H1 (cell line): ENCODE measurements at regions not wholly inside any gene's neighbourhood (a gene's known extent, or its start where the extent isn't known, plus 50 kb on each side); places are given as distances from the start of the nearest gene placed in this dataset.

ENCODE experiments used
- CTCF ChIA-PET: fragments of 300-600 bp; sonication (Branson Sonifier 250); formaldehyde crosslinking; loops from one replicate; lab custom pipeline; 2021; ENCODE audit not compliant: partially characterized antibody; lab: Charles Lee
- POLR2A ChIA-PET: fragments of 300-600 bp; sonication (Branson Sonifier 250); formaldehyde crosslinking; loops from one replicate; lab custom pipeline; 2021; ENCODE audit warnings: inconsistent platforms; ENCODE audit not compliant: partially characterized antibody; lab: Charles Lee
- DNase-seq, 2 experiments: peaks; one replicate each; pipeline versions ENCODE4 v3.0.0 to v3.0.0-alpha.2; 2010 to 2022; ENCODE audit warnings: low spot score in 2 of 2, low read depth in 1 of 2, mixed read lengths in 1 of 2
- FAIRE-seq: peaks from 2 replicates; lab custom pipeline; 2011; peaks lifted over from hg19 to GRCh38; lab: Jason Lieb, UNC
- H2AFZ ChIP-seq: 2 replicates; pipeline ENCODE4 v1.8.1; 2012; ENCODE audit warnings: low read length, inconsistent platforms
- H2AK5ac ChIP-seq: 2 replicates; pipeline ENCODE4 v1.6.1; 2013; ENCODE audit warnings: low read depth, low read length
- H2BK120ac ChIP-seq: replicated peaks from 2 replicates; pipeline ENCODE3; 2013; ENCODE audit warnings: low read depth, low read length, inconsistent platforms
- H2BK12ac ChIP-seq: 2 replicates; pipeline ENCODE4 v1.6.1; 2013; ENCODE audit warnings: low read depth, low read length
- H2BK15ac ChIP-seq: 2 replicates; pipeline ENCODE4 v1.6.1; 2013; ENCODE audit warnings: low read length
- H2BK20ac ChIP-seq: 2 replicates; pipeline ENCODE4 v1.6.1; 2013; ENCODE audit warnings: low read length
- H2BK5ac ChIP-seq: 2 replicates; pipeline ENCODE4 v1.6.1; 2013; ENCODE audit warnings: low read depth, low read length
- H3K14ac ChIP-seq: 2 replicates; pipeline ENCODE4 v1.6.1; 2013; ENCODE audit warnings: inconsistent platforms; ENCODE audit not compliant: insufficient read length
- H3K18ac ChIP-seq: 2 replicates; pipeline ENCODE4 v1.6.1; 2013; ENCODE audit warnings: low read length; ENCODE audit errors: extremely low read depth
- H3K23ac ChIP-seq: 2 replicates; pipeline ENCODE4 v1.6.1; 2013; ENCODE audit warnings: inconsistent platforms; ENCODE audit not compliant: insufficient read length
- H3K23me2 ChIP-seq: 2 replicates; pipeline ENCODE4 v1.6.1; 2013; ENCODE audit warnings: low read depth, low read length
- H3K27ac ChIP-seq: 2 replicates; pipeline ENCODE4 v1.6.1; 2011; ENCODE audit warnings: low read depth, low read length, inconsistent platforms
- H3K27me3 ChIP-seq, 4 experiments: replicated peaks in 1 of 4; 1 replicate in 1 of 4; 2 replicates in 3 of 4; pipeline versions ENCODE4 v1.6.1 to v1.8.1; 2011 to 2013; ENCODE audit warnings: low read length in 3 of 4, mild to moderate bottlenecking in 3 of 4, inconsistent platforms in 2 of 4, mixed read lengths in 2 of 4, moderate library complexity in 1 of 4; ENCODE audit not compliant: control insufficient read depth in 3 of 4, insufficient read depth in 3 of 4; ENCODE audit errors: extremely low read depth in 1 of 4
- H3K36me3 ChIP-seq, 4 experiments: 2 replicates each; pipeline versions ENCODE4 v1.6.1 to v1.8.1; 2011 to 2013; ENCODE audit warnings: mild to moderate bottlenecking in 4 of 4, low read length in 3 of 4, moderate library complexity in 2 of 4, control low read depth in 1 of 4, inconsistent platforms in 1 of 4; ENCODE audit not compliant: insufficient read depth in 4 of 4, control insufficient read depth in 2 of 4
- H3K4ac ChIP-seq: replicated peaks from 2 replicates; pipeline ENCODE3; 2013; ENCODE audit warnings: low read length, low read depth, mixed read lengths, inconsistent platforms; ENCODE audit not compliant: insufficient read length
- H3K4me1 ChIP-seq, 4 experiments: replicated peaks in 1 of 4; 1 replicate in 1 of 4; 2 replicates in 3 of 4; pipeline versions ENCODE4 v1.6.1 to v1.8.1; 2011 to 2013; ENCODE audit warnings: low read length in 3 of 4, inconsistent platforms in 2 of 4, mixed read lengths in 1 of 4; ENCODE audit not compliant: insufficient read depth in 4 of 4, control insufficient read depth in 3 of 4
- H3K4me2 ChIP-seq, 2 experiments: 2 replicates each; pipeline versions ENCODE4 v1.6.1 to v1.8.1; 2011 to 2013; ENCODE audit warnings: low read depth in 2 of 2, low read length in 2 of 2, control low read depth in 1 of 2, inconsistent platforms in 1 of 2, mild to moderate bottlenecking in 1 of 2; ENCODE audit not compliant: insufficient read depth in 1 of 2
- H3K4me3 ChIP-seq, 4 experiments: fragments of 200-600, 300-600 bp in 1 of 4; sonication (generic), shearing (Covaris generic), sonication (Bioruptor Twin) in 1 of 4; 2 replicates each; pipeline versions ENCODE4 v1.5.1 to v1.8.1; 2011 to 2016; ENCODE audit warnings: low read length in 4 of 4, low read depth in 3 of 4, control low read depth in 2 of 4, inconsistent platforms in 2 of 4, mild to moderate bottlenecking in 2 of 4, mixed read lengths in 1 of 4, moderate library complexity in 1 of 4; ENCODE audit not compliant: insufficient read depth in 2 of 4; ENCODE audit errors: extremely low read depth in 1 of 4
- H3K56ac ChIP-seq: replicated peaks from 2 replicates; pipeline ENCODE3; 2013; ENCODE audit warnings: low read depth, mild to moderate bottlenecking, mixed read lengths, low read length, inconsistent platforms; ENCODE audit not compliant: insufficient read length
- H3K79me1 ChIP-seq: 2 replicates; pipeline ENCODE4 v1.6.1; 2013; ENCODE audit warnings: low read depth, low read length, control low read depth
- H3K79me2 ChIP-seq, 2 experiments: 2 replicates each; pipeline versions ENCODE4 v1.6.1 to v1.8.1; 2012 to 2013; ENCODE audit warnings: low read length in 2 of 2, mild to moderate bottlenecking in 2 of 2, inconsistent platforms in 1 of 2; ENCODE audit not compliant: insufficient read depth in 2 of 2, control insufficient read depth in 1 of 2
- H3K9ac ChIP-seq, 4 experiments: replicated peaks in 1 of 4; 1 replicate in 1 of 4; 2 replicates in 3 of 4; pipeline versions ENCODE4 v1.6.1 to v1.8.1; 2011 to 2013; ENCODE audit warnings: low read depth in 3 of 4, low read length in 3 of 4, control low read depth in 2 of 4, mild to moderate bottlenecking in 2 of 4, moderate library complexity in 2 of 4, inconsistent platforms in 1 of 4; ENCODE audit errors: extremely low read depth in 1 of 4
- H3K9me3 ChIP-seq, 2 experiments: 2 replicates each; pipeline versions ENCODE4 v1.6.1 to v1.8.1; 2012 to 2013; ENCODE audit warnings: mild to moderate bottlenecking in 2 of 2, moderate library complexity in 2 of 2, control low read depth in 1 of 2, inconsistent platforms in 1 of 2, low read depth in 1 of 2, low read length in 1 of 2, mixed read lengths in 1 of 2; ENCODE audit not compliant: insufficient read depth in 2 of 2
- H4K20me1 ChIP-seq, 2 experiments: replicated peaks in 1 of 2; 2 replicates each; pipeline versions ENCODE3 to v1.8.1; 2011 to 2013; ENCODE audit warnings: inconsistent platforms in 2 of 2, low read length in 2 of 2, mild to moderate bottlenecking in 1 of 2; ENCODE audit not compliant: insufficient read depth in 2 of 2, control insufficient read depth in 1 of 2
- H4K5ac ChIP-seq: 2 replicates; pipeline ENCODE4 v1.6.1; 2013; ENCODE audit warnings: low read length, low read depth, mixed read lengths, inconsistent platforms; ENCODE audit not compliant: insufficient read length
- H4K8ac ChIP-seq: 2 replicates; pipeline ENCODE4 v1.8.0; 2013; ENCODE audit warnings: mild to moderate bottlenecking, moderate library complexity, low read length, inconsistent platforms; ENCODE audit not compliant: insufficient read depth; ENCODE audit errors: extremely low read depth
- H4K91ac ChIP-seq: replicated peaks from 2 replicates; pipeline ENCODE3; 2013; ENCODE audit warnings: low read length, mixed read lengths, inconsistent platforms; ENCODE audit not compliant: insufficient read length
- ASH2L ChIP-seq: fragments of 200-600, 300-600 bp; sonication (generic); IDR thresholded peaks from one replicate; pipeline ENCODE4 v1.7.1; 2017; ENCODE audit warnings: low read length
- BACH1 ChIP-seq: IDR thresholded peaks from 2 replicates; pipeline ENCODE4 v1.6.1; 2012; ENCODE audit warnings: low read length, improper control_type of control experiment
- BCL11A ChIP-seq, 2 experiments: IDR thresholded peaks; one replicate each; pipeline ENCODE4 v1.6.1; 2011; ENCODE audit warnings: low read depth in 2 of 2, low read length in 2 of 2, mild to moderate bottlenecking in 2 of 2
- CHD1 ChIP-seq: IDR thresholded peaks from 2 replicates; pipeline ENCODE4 v1.6.1; 2012; ENCODE audit warnings: low read depth, low read length, improper control_type of control experiment
- E2F6 ChIP-seq: IDR thresholded peaks from 2 replicates; pipeline ENCODE4 v1.6.1; 2012; ENCODE audit warnings: inconsistent platforms
- EZH2 ChIP-seq: fragments of 200-600 bp; sonication (generic); IDR thresholded peaks from 2 replicates; pipeline ENCODE4 v1.7.1; 2012; ENCODE audit warnings: low read depth, mild to moderate bottlenecking, moderate library complexity, low read length, inconsistent platforms; ENCODE audit not compliant: severe bottlenecking
- GABPA ChIP-seq: IDR thresholded peaks from 2 replicates; pipeline ENCODE4 v1.6.1; 2011; ENCODE audit warnings: mild to moderate bottlenecking, low read length, moderate library complexity, borderline replicate concordance; ENCODE audit not compliant: insufficient read depth
- JUND ChIP-seq: IDR thresholded peaks from 2 replicates; pipeline ENCODE4 v1.6.1; 2011; ENCODE audit warnings: mild to moderate bottlenecking, improper control_type of control experiment, low read length
- KDM4A ChIP-seq: IDR thresholded peaks from one replicate; pipeline ENCODE4 v1.7.1; 2012; ENCODE audit warnings: low read depth, mild to moderate bottlenecking, moderate library complexity, low read length, inconsistent platforms; ENCODE audit not compliant: severe bottlenecking
- MAX ChIP-seq: IDR thresholded peaks from 2 replicates; pipeline ENCODE4 v1.6.1; 2012; ENCODE audit warnings: inconsistent platforms
- RFX5 ChIP-seq: IDR thresholded peaks from 2 replicates; pipeline ENCODE4 v1.6.1; 2011; ENCODE audit warnings: low read depth, low read length, improper control_type of control experiment, borderline replicate concordance
- SIN3A ChIP-seq, 2 experiments: IDR thresholded peaks in 1 of 2; conservative IDR thresholded peaks in 1 of 2; 2 replicates each; pipeline ENCODE4 v1.6.1; 2011 to 2012; ENCODE audit warnings: low read length in 2 of 2, improper control_type of control experiment in 1 of 2, low read depth in 1 of 2, mild to moderate bottlenecking in 1 of 2
- SP1 ChIP-seq: IDR thresholded peaks from 2 replicates; pipeline ENCODE4 v1.6.1; 2011; ENCODE audit warnings: low read depth, low read length
- SRF ChIP-seq: IDR thresholded peaks from 2 replicates; pipeline ENCODE4 v1.6.1; 2011; ENCODE audit warnings: mild to moderate bottlenecking, low read depth, low read length, moderate library complexity
- SUZ12 ChIP-seq: fragments of 200-600 bp; sonication (generic); IDR thresholded peaks from 2 replicates; pipeline ENCODE4 v1.6.1; 2012; ENCODE audit warnings: mild to moderate bottlenecking, inconsistent platforms, low read length, moderate library complexity, mixed read lengths
- WGBS, 2 experiments: shearing (Covaris generic) in 1 of 2; methylation state at CpG; one replicate each; pipeline versions ENCODE4 v1.1.6 to v1.1.7; 2013 to 2015; ENCODE audit warnings: low lambda C conversion rate in 2 of 2, mixed read lengths in 2 of 2, inconsistent platforms in 1 of 2, low coverage in 1 of 2, missing lambda C conversion rate in 1 of 2; ENCODE audit not compliant: insufficient replicate concordance in 2 of 2, insufficient coverage in 1 of 2, insufficient read length in 1 of 2; ENCODE audit errors: extremely low coverage in 1 of 2, missing lambda C conversion rate in 1 of 2; 5-methylcytosine and 5-hydroxymethylcytosine counted together

GRCh38 chr4:19819737-19820136, 432.0 kb upstream of the SLIT2 start:
- Histone ChIP-seq H2BK15ac (no peak overlapping the region), H3K4ac (no peak overlapping the region), H4K8ac (no peak overlapping the region), H4K20me1 (no peaks in the 10 kb centered on the region), H2AK5ac (no peak overlapping the region), H3K79me2 (no peaks in the 10 kb centered on the region), H3K79me1 (no peaks in the 10 kb centered on the region), H3K14ac (no peak overlapping the region), H3K36me3 (no peaks in the 10 kb centered on the region), H3K4me1 (no peaks in the 10 kb centered on the region), H3K4me3 (no peak overlapping the region), H2BK20ac (no peak overlapping the region), H3K9me3 (no peaks in the 10 kb centered on the region), H3K23me2 (no peaks in the 10 kb centered on the region), H2BK120ac (no peak overlapping the region), H2AFZ (no peak overlapping the region), H3K23ac (no peak overlapping the region), H3K9ac (no peak overlapping the region), H3K27me3 (no peaks in the 10 kb centered on the region), H4K91ac (no peak overlapping the region), H2BK5ac (no peak overlapping the region), H3K18ac (no peak overlapping the region), H3K27ac (no peak overlapping the region), H3K4me2 (no peak overlapping the region), H3K56ac (no peak overlapping the region), H4K5ac (no peak overlapping the region), H2BK12ac (no peak overlapping the region)
- ChIA-PET POLR2A (no interaction called here), CTCF (interaction anchor here (1.0 kb wide), 1 partner anchor 23 kb away, joined by 3 read pairs; no protein-coding TSS in a partner anchor)
- WGBS, 2 experiments = 96% methylated on average over 1 of the region's 1 CpG; no CpG with 5 or more reads in 1 of the 2 experiments
- FAIRE-seq (no peak), DNase-seq (no peak)
- TF ChIP-seq BCL11A (IDR thresholded peaks at IDR 0.05; ENCODE audit: low read depth in 2 of 2, low read length in 2 of 2) (no peak), SUZ12 (no peak), KDM4A (no peak), SIN3A (conservative IDR thresholded peaks at IDR 0.05 in 1 of 2, IDR thresholded peaks at IDR 0.05 in 1 of 2; ENCODE audit: low read depth in 1 of 2, low read length in 2 of 2) (no peak), SRF (no peak), SP1 (no peak), EZH2 (no peak), E2F6 (no peak), JUND (no peak), CHD1 (no peak), ASH2L (no peak), GABPA (no peak), MAX (no peak), RFX5 (no peak), BACH1 (no peak)
